ENCODE measurements at regions not wholly inside any gene's neighbourhood (a gene's known extent, or its start where the extent isn't known, plus 50 kb on each side); places are given as distances from the start of the nearest gene placed in this dataset.

GRCh38 chr12:5232826-5233500 is 189.3 kb downstream of the KCNA5 start:
- Histone ChIP-seq H3K27ac (no peak overlapping the region), H3K27me3 (no peaks in the 10 kb centered on the region), H3K9ac (no peak overlapping the region), H3K79me2 (ENCODE audit: low read depth) (no peaks in the 10 kb centered on the region), H3K4me2 (no peak overlapping the region), H3K4me3 (no peak overlapping the region), H3K4me1 (peaks cover 6% of the 10 kb centered on the region), H2AFZ (replicated peaks) (no peak overlapping the region), H4K20me1 (ENCODE audit: low read depth) (no peaks in the 10 kb centered on the region), H3F3A (ENCODE audit: low read depth) (no peaks in the 10 kb centered on the region), H3K9me3 (ENCODE audit: low read depth) (peaks cover 8% of the 10 kb centered on the region), H3K36me3 (no peaks in the 10 kb centered on the region)
- Mint-ChIP-seq H3K4me3 (no peak overlapping the region), H3K27ac (no peak overlapping the region), H3K36me3 (no peaks in the 10 kb centered on the region), H3K9me3 (peaks cover 7% of the 10 kb centered on the region), H3K27me3 (ENCODE audit: insufficient read depth, low read depth) (peaks cover 4% of the 10 kb centered on the region), H3K4me1 (no peaks in the 10 kb centered on the region)
- DNase-seq (ENCODE audit: low spot score): no peak
- TF ChIP-seq EZH2 (IDR thresholded peaks at IDR 0.05): no peak
- TF ChIP-seq CTCF (IDR thresholded peaks at IDR 0.05): no peak
- no peak for TF ChIP-seq EZH2phosphoT487 (IDR thresholded peaks at IDR 0.05)

GRCh38 chr12:5236022-5236640 is 192.5 kb downstream of the KCNA5 start:
- H3K27me3 Mint-ChIP-seq (ENCODE audit: insufficient read depth, low read depth): peaks cover 2% of the 10 kb centered on the region
- H3K36me3 ChIP-seq: no peaks in the 10 kb centered on the region

GRCh38 chr12:5242440-5242839 is 189.5 kb upstream of the NTF3 start:
- Histone ChIP-seq H3F3A (ENCODE audit: low read depth) (peaks cover 15% of the 10 kb centered on the region), H3K79me2 (ENCODE audit: low read depth) (no peaks in the 10 kb centered on the region), H3K4me1 (peaks cover 41% of the 10 kb centered on the region), H3K9ac (no peak overlapping the region), H3K27ac (no peak overlapping the region), H3K4me2 (no peak overlapping the region), H3K4me3 (no peak overlapping the region), H3K27me3 (no peaks in the 10 kb centered on the region), H4K20me1 (ENCODE audit: low read depth) (no peaks in the 10 kb centered on the region), H2AFZ (replicated peaks) (no peak overlapping the region), H3K9me3 (ENCODE audit: low read depth) (no peaks in the 10 kb centered on the region), H3K36me3 (no peaks in the 10 kb centered on the region)
- H3K27me3 Mint-ChIP-seq (ENCODE audit: insufficient read depth, low read depth): peaks cover 3% of the 10 kb centered on the region
- no peaks in the 10 kb centered on the region for H3K36me3 Mint-ChIP-seq
- peaks cover 22% of the 10 kb centered on the region for H3K4me1 Mint-ChIP-seq
- no peaks in the 10 kb centered on the region for H3K9me3 Mint-ChIP-seq
- H3K27ac Mint-ChIP-seq: no peak overlapping the region
- DNase-seq (ENCODE audit: low spot score): no peak
- TF ChIP-seq CTCF (IDR thresholded peaks at IDR 0.05) (no peak), EZH2phosphoT487 (IDR thresholded peaks at IDR 0.05) (no peak), EZH2 (IDR thresholded peaks at IDR 0.05) (no peak)
- H3K4me3 Mint-ChIP-seq: no peak overlapping the region

More at GRCh38 chr12:5236022-5236640, 192.5 kb downstream of the KCNA5 start:
- no peak overlapping the region for H3K27ac ChIP-seq
- no peaks in the 10 kb centered on the region for H3K36me3 Mint-ChIP-seq
- no peak overlapping the region for H3K4me2 ChIP-seq
- H3K79me2 ChIP-seq (ENCODE audit: low read depth): no peaks in the 10 kb centered on the region
- no peaks in the 10 kb centered on the region for H3F3A ChIP-seq (ENCODE audit: low read depth)
- no peaks in the 10 kb centered on the region for H3K9me3 ChIP-seq (ENCODE audit: low read depth)
- H3K4me1 Mint-ChIP-seq: no peaks in the 10 kb centered on the region
- no peak overlapping the region for H2AFZ ChIP-seq (replicated peaks)
- TF ChIP-seq CTCF (IDR thresholded peaks at IDR 0.05) (no peak), EZH2phosphoT487 (IDR thresholded peaks at IDR 0.05) (no peak), EZH2 (IDR thresholded peaks at IDR 0.05) (no peak)
- H3K9ac ChIP-seq: no peak overlapping the region
- no peaks in the 10 kb centered on the region for H4K20me1 ChIP-seq (ENCODE audit: low read depth)
- H3K27me3 ChIP-seq: no peaks in the 10 kb centered on the region
- DNase-seq (ENCODE audit: low spot score): no peak
- peaks cover 6% of the 10 kb centered on the region for H3K4me1 ChIP-seq
- H3K27ac Mint-ChIP-seq: no peak overlapping the region
- H3K9me3 Mint-ChIP-seq: no peaks in the 10 kb centered on the region
- H3K4me3 Mint-ChIP-seq: no peak overlapping the region
- H3K4me3 ChIP-seq: no peak overlapping the region
